HG02759 (cell line): ENCODE measurements at regions not wholly inside any gene's neighbourhood (a gene's known extent, or its start where the extent isn't known, plus 50 kb on each side); places are given as distances from the start of the nearest gene placed in this dataset.
"Not testable (repeated sequence)": the region's sequence is repeated elsewhere in the genome, so short reads cannot be mapped to it uniquely, and the experiment has no call there.

Experiments used
- ATAC-seq: cut with Tn5 transposase; IDR thresholded peaks from one replicate; pipeline ENCODE4 v1.9.1; 2021; ENCODE audit warnings: mild to moderate bottlenecking, moderate library complexity; ENCODE audit not compliant: unreplicated experiment

- no peak for ATAC-seq
These were observed 72.3 kb upstream of the POGK start for GRCh38 chr1:166766942-166767341.

DNA sequence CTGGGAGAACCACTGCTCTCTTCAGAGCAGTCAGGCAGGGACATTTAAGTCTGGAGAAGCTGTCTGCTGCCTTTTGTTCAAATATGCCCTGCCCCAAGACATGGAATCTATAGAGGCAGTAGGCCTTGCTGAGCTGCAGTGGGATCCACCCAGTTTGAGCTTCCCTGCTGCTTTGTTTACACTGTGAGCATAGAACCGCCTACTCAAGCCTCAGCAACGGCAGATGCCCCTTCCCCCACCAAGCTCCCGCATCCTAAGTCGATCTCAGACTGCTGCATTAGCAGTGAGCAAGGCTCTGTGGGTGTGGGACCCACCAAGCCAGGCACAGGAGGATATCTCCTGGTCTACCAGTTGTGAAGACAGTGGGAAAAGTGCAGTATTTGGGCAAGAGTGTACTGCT is 54.6 kb upstream of the POGK start:
- ATAC-seq: not testable (repeated sequence)

- no peak for ATAC-seq
These were observed 53.3 kb upstream of the POGK start for GRCh38 chr1:166785987-166786386.

DNA sequence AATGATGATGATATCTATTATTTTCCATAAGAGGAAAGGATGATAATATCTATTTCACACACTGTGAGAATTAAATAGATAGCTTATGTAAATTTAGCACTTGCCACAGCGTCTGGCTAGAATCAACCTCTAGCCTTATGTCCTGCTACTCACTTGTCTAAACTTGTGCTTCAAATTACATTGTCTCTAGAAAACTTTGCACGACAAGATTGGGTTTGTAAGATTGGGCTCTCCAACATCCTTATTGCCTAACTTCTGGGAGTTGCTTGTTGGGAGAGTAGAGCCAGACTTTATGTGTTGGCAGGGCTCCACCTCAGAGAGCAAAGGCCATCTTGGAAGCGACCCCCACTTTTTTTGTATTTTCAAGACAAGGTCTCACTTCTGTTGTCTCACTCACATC is 50.0 kb upstream of the POGK start:
- no peak for ATAC-seq
